ENCODE measurements at regions not wholly inside any gene's neighbourhood (a gene's known extent, or its start where the extent isn't known, plus 50 kb on each side); places are given as distances from the start of the nearest gene placed in this dataset.

GRCh38 chr4:154143720-154144119 is 347.9 kb downstream of the DCHS2 start:
- H3K79me1 ChIP-seq (ENCODE audit: low read length), result no peaks in the 10 kb centered on the region
- no peak overlapping the region for H2BK120ac ChIP-seq (ENCODE audit: low read depth, low read length)
- H4K5ac ChIP-seq (ENCODE audit: low read length), result no peak overlapping the region
- H3K27ac ChIP-seq (ENCODE audit: low read depth, low read length), result no peak overlapping the region
- no peak overlapping the region for H3K23ac ChIP-seq (ENCODE audit: low read length)
- no peak overlapping the region for H3K4me3 ChIP-seq (ENCODE audit: low read length)
- H3K36me3 ChIP-seq (ENCODE audit: control insufficient read depth, insufficient read depth, low read length), result no peaks in the 10 kb centered on the region
- H4K8ac ChIP-seq (ENCODE audit: low read depth, low read length), result no peak overlapping the region
- no peak overlapping the region for H3K9ac ChIP-seq (ENCODE audit: low read length)
- H3K4me1 ChIP-seq (ENCODE audit: control insufficient read depth, low read depth, low read length), result no peaks in the 10 kb centered on the region
- H3K27me3 ChIP-seq (ENCODE audit: insufficient read depth, low read length, poor library complexity), result no peaks in the 10 kb centered on the region
- no CpG with 5 or more reads among the region's 6 CpGs for WGBS (ENCODE audit: extremely low coverage, insufficient coverage, low lambda C conversion rate)
- no peaks in the 10 kb centered on the region for H3K79me2 ChIP-seq (ENCODE audit: control insufficient read depth, insufficient read depth, low read length)
- no peak overlapping the region for H2AK5ac ChIP-seq (ENCODE audit: low read length)
- no peak overlapping the region for H3K4me2 ChIP-seq (ENCODE audit: low read length)
- no peak overlapping the region for H2BK5ac ChIP-seq (ENCODE audit: low read length)
- H2BK15ac ChIP-seq (replicated peaks; ENCODE audit: low read depth), result no peak overlapping the region
- H3K56ac ChIP-seq (ENCODE audit: low read length), result no peak overlapping the region
- no peak overlapping the region for H3K18ac ChIP-seq (ENCODE audit: low read length)
- no peak for DNase-seq
- H3K4ac ChIP-seq (ENCODE audit: low read depth, low read length), result no peak overlapping the region

- no peak overlapping the region for H3K9ac ChIP-seq (ENCODE audit: low read length)
- no peak overlapping the region for H2BK120ac ChIP-seq (ENCODE audit: low read depth, low read length)
- no peak overlapping the region for H2BK5ac ChIP-seq (ENCODE audit: low read length)
- H4K8ac ChIP-seq (ENCODE audit: low read depth, low read length), result no peak overlapping the region
- WGBS (ENCODE audit: extremely low coverage, insufficient coverage, low lambda C conversion rate), result no CpG with 5 or more reads among the region's 2 CpGs
- no peak overlapping the region for H3K4ac ChIP-seq (ENCODE audit: low read depth, low read length)
- H2BK15ac ChIP-seq (replicated peaks; ENCODE audit: low read depth), result no peak overlapping the region
- no peaks in the 10 kb centered on the region for H3K79me1 ChIP-seq (ENCODE audit: low read length)
- H3K4me3 ChIP-seq (ENCODE audit: low read length), result no peak overlapping the region
- no peaks in the 10 kb centered on the region for H3K79me2 ChIP-seq (ENCODE audit: control insufficient read depth, insufficient read depth, low read length)
- H3K18ac ChIP-seq (ENCODE audit: low read length), result no peak overlapping the region
- no peak overlapping the region for H4K5ac ChIP-seq (ENCODE audit: low read length)
- no peak overlapping the region for H2AK5ac ChIP-seq (ENCODE audit: low read length)
- H3K4me2 ChIP-seq (ENCODE audit: low read length), result no peak overlapping the region
- no peak overlapping the region for H3K27ac ChIP-seq (ENCODE audit: low read depth, low read length)
- no peaks in the 10 kb centered on the region for H3K4me1 ChIP-seq (ENCODE audit: control insufficient read depth, low read depth, low read length)
- DNase-seq, result no peak
- no peak overlapping the region for H3K23ac ChIP-seq (ENCODE audit: low read length)
- H3K56ac ChIP-seq (ENCODE audit: low read length), result no peak overlapping the region
- no peaks in the 10 kb centered on the region for H3K36me3 ChIP-seq (ENCODE audit: control insufficient read depth, insufficient read depth, low read length)
- H3K27me3 ChIP-seq (ENCODE audit: insufficient read depth, low read length, poor library complexity), result no peaks in the 10 kb centered on the region
Observed at GRCh38 chr4:154142664-154143063, 348.9 kb downstream of the DCHS2 start.

GRCh38 chr4:154140869-154141268 is 350.7 kb downstream of the DCHS2 start:
- Histone ChIP-seq H2BK15ac (replicated peaks; ENCODE audit: low read depth) (no peak overlapping the region), H3K23ac (ENCODE audit: low read length) (no peak overlapping the region), H3K4me2 (ENCODE audit: low read length) (no peak overlapping the region), H3K79me2 (ENCODE audit: control insufficient read depth, insufficient read depth, low read length) (no peaks in the 10 kb centered on the region), H3K4ac (ENCODE audit: low read depth, low read length) (no peak overlapping the region), H2BK5ac (ENCODE audit: low read length) (no peak overlapping the region), H4K5ac (ENCODE audit: low read length) (no peak overlapping the region), H3K79me1 (ENCODE audit: low read length) (no peaks in the 10 kb centered on the region), H3K9ac (ENCODE audit: low read length) (no peak overlapping the region), H3K56ac (ENCODE audit: low read length) (no peak overlapping the region), H3K4me3 (ENCODE audit: low read length) (no peak overlapping the region), H3K27me3 (ENCODE audit: insufficient read depth, low read length, poor library complexity) (no peaks in the 10 kb centered on the region), H2BK120ac (ENCODE audit: low read depth, low read length) (no peak overlapping the region), H3K27ac (ENCODE audit: low read depth, low read length) (no peak overlapping the region), H2AK5ac (ENCODE audit: low read length) (no peak overlapping the region), H3K18ac (ENCODE audit: low read length) (no peak overlapping the region), H3K36me3 (ENCODE audit: control insufficient read depth, insufficient read depth, low read length) (no peaks in the 10 kb centered on the region), H3K4me1 (ENCODE audit: control insufficient read depth, low read depth, low read length) (no peaks in the 10 kb centered on the region), H4K8ac (ENCODE audit: low read depth, low read length) (no peak overlapping the region)
- no peak for DNase-seq
- no CpG with 5 or more reads among the region's 3 CpGs for WGBS (ENCODE audit: extremely low coverage, insufficient coverage, low lambda C conversion rate)

GRCh38 chr4:154137320-154137905 is 348.5 kb upstream of the SFRP2 start:
- no CpG with 5 or more reads among the region's 3 CpGs for WGBS (ENCODE audit: extremely low coverage, insufficient coverage, low lambda C conversion rate)
- no peak overlapping the region for H3K4me3 ChIP-seq (ENCODE audit: low read length)

GRCh38 chr4:154135576-154135975 is 346.7 kb upstream of the SFRP2 start:
- Histone ChIP-seq H2BK5ac (ENCODE audit: low read length) (no peak overlapping the region), H3K56ac (ENCODE audit: low read length) (no peak overlapping the region), H3K27ac (ENCODE audit: low read depth, low read length) (no peak overlapping the region), H2BK15ac (replicated peaks; ENCODE audit: low read depth) (no peak overlapping the region), H3K4ac (ENCODE audit: low read depth, low read length) (no peak overlapping the region), H3K27me3 (ENCODE audit: insufficient read depth, low read length, poor library complexity) (no peaks in the 10 kb centered on the region), H4K5ac (ENCODE audit: low read length) (no peak overlapping the region), H3K18ac (ENCODE audit: low read length) (no peak overlapping the region), H3K79me2 (ENCODE audit: control insufficient read depth, insufficient read depth, low read length) (no peaks in the 10 kb centered on the region), H3K23ac (ENCODE audit: low read length) (no peak overlapping the region), H2BK120ac (ENCODE audit: low read depth, low read length) (no peak overlapping the region), H3K79me1 (ENCODE audit: low read length) (no peaks in the 10 kb centered on the region), H2AK5ac (ENCODE audit: low read length) (no peak overlapping the region), H3K36me3 (ENCODE audit: control insufficient read depth, insufficient read depth, low read length) (no peaks in the 10 kb centered on the region), H3K4me2 (ENCODE audit: low read length) (no peak overlapping the region), H4K8ac (ENCODE audit: low read depth, low read length) (no peak overlapping the region), H3K9ac (ENCODE audit: low read length) (no peak overlapping the region), H3K4me3 (ENCODE audit: low read length) (no peak overlapping the region), H3K4me1 (ENCODE audit: control insufficient read depth, low read depth, low read length) (no peaks in the 10 kb centered on the region)
- no peak for DNase-seq
- no CpG with 5 or more reads among the region's 18 CpGs for WGBS (ENCODE audit: extremely low coverage, insufficient coverage, low lambda C conversion rate)

More at GRCh38 chr4:154137320-154137905, 348.5 kb upstream of the SFRP2 start:
- Histone ChIP-seq H3K27ac (ENCODE audit: low read depth, low read length) (no peak overlapping the region), H2BK15ac (replicated peaks; ENCODE audit: low read depth) (no peak overlapping the region), H3K23ac (ENCODE audit: low read length) (no peak overlapping the region), H3K36me3 (ENCODE audit: control insufficient read depth, insufficient read depth, low read length) (no peaks in the 10 kb centered on the region), H2AK5ac (ENCODE audit: low read length) (no peak overlapping the region), H3K79me1 (ENCODE audit: low read length) (no peaks in the 10 kb centered on the region), H3K18ac (ENCODE audit: low read length) (no peak overlapping the region), H3K79me2 (ENCODE audit: control insufficient read depth, insufficient read depth, low read length) (no peaks in the 10 kb centered on the region), H2BK5ac (ENCODE audit: low read length) (no peak overlapping the region), H3K9ac (ENCODE audit: low read length) (no peak overlapping the region), H3K27me3 (ENCODE audit: insufficient read depth, low read length, poor library complexity) (no peaks in the 10 kb centered on the region), H3K4ac (ENCODE audit: low read depth, low read length) (no peak overlapping the region), H3K56ac (ENCODE audit: low read length) (no peak overlapping the region), H3K4me1 (ENCODE audit: control insufficient read depth, low read depth, low read length) (no peaks in the 10 kb centered on the region), H3K4me2 (ENCODE audit: low read length) (no peak overlapping the region), H2BK120ac (ENCODE audit: low read depth, low read length) (no peak overlapping the region), H4K5ac (ENCODE audit: low read length) (no peak overlapping the region), H4K8ac (ENCODE audit: low read depth, low read length) (no peak overlapping the region)
- peak; percentile 42 for DNase-seq

GRCh38 chr4:154132406-154132805 is 343.5 kb upstream of the SFRP2 start:
- H2BK15ac ChIP-seq (replicated peaks; ENCODE audit: low read depth), result no peak overlapping the region
- H3K4me1 ChIP-seq (ENCODE audit: control insufficient read depth, low read depth, low read length), result no peaks in the 10 kb centered on the region
- no CpG with 5 or more reads among the region's 1 CpG for WGBS (ENCODE audit: extremely low coverage, insufficient coverage, low lambda C conversion rate)
- no peak for DNase-seq
- no peak overlapping the region for H4K8ac ChIP-seq (ENCODE audit: low read depth, low read length)
- no peaks in the 10 kb centered on the region for H3K27me3 ChIP-seq (ENCODE audit: insufficient read depth, low read length, poor library complexity)
- no peak overlapping the region for H2AK5ac ChIP-seq (ENCODE audit: low read length)
- H3K36me3 ChIP-seq (ENCODE audit: control insufficient read depth, insufficient read depth, low read length), result no peaks in the 10 kb centered on the region
- no peak overlapping the region for H2BK120ac ChIP-seq (ENCODE audit: low read depth, low read length)
- H3K4ac ChIP-seq (ENCODE audit: low read depth, low read length), result no peak overlapping the region
- no peak overlapping the region for H3K4me3 ChIP-seq (ENCODE audit: low read length)
- H3K56ac ChIP-seq (ENCODE audit: low read length), result no peak overlapping the region
- no peak overlapping the region for H3K23ac ChIP-seq (ENCODE audit: low read length)
- no peaks in the 10 kb centered on the region for H3K79me2 ChIP-seq (ENCODE audit: control insufficient read depth, insufficient read depth, low read length)
- H3K79me1 ChIP-seq (ENCODE audit: low read length), result no peaks in the 10 kb centered on the region
- H4K5ac ChIP-seq (ENCODE audit: low read length), result no peak overlapping the region
- H3K9ac ChIP-seq (ENCODE audit: low read length), result no peak overlapping the region
- no peak overlapping the region for H3K27ac ChIP-seq (ENCODE audit: low read depth, low read length)
- no peak overlapping the region for H3K4me2 ChIP-seq (ENCODE audit: low read length)
- no peak overlapping the region for H3K18ac ChIP-seq (ENCODE audit: low read length)
- H2BK5ac ChIP-seq (ENCODE audit: low read length), result no peak overlapping the region

All from mesendoderm (in vitro differentiated cells).